ENCODE measurements at regions not wholly inside any gene's neighbourhood (a gene's known extent, or its start where the extent isn't known, plus 50 kb on each side); places are given as distances from the start of the nearest gene placed in this dataset.

DNA sequence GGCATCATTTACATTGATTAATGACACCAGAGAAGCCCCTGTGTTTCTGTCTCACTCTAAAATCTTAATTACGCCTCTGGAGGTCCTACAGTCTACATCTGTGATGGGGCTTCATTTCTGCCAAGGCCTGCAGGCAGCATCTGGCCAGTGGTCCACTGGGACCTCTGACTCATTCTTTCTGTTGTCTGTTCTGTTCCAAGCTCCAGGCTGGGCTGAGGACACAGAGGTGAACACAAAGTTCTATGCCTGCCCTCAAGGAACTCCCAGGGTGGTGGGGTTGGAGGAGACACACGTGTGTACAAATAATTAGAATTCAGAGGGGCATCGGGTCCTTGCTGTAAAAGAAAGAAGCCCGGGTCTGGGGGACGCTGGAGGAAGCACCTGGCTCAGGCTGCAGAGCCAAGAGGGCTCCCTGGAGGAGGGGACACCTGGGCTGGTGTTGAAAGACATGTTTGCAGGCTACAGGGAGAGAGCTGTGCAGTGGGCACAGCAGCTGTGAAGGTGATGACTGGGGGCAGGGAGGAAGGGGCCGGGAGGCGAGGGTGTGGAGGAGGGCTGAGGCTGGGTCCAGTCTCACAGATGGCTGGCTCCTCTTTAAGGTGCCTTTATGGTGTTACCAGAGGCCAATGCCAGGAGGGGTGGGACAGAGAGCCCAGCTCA, 103.3 kb upstream of the PRR23E start:
- no peak for DNase-seq (ENCODE audit: low spot score)

DNA sequence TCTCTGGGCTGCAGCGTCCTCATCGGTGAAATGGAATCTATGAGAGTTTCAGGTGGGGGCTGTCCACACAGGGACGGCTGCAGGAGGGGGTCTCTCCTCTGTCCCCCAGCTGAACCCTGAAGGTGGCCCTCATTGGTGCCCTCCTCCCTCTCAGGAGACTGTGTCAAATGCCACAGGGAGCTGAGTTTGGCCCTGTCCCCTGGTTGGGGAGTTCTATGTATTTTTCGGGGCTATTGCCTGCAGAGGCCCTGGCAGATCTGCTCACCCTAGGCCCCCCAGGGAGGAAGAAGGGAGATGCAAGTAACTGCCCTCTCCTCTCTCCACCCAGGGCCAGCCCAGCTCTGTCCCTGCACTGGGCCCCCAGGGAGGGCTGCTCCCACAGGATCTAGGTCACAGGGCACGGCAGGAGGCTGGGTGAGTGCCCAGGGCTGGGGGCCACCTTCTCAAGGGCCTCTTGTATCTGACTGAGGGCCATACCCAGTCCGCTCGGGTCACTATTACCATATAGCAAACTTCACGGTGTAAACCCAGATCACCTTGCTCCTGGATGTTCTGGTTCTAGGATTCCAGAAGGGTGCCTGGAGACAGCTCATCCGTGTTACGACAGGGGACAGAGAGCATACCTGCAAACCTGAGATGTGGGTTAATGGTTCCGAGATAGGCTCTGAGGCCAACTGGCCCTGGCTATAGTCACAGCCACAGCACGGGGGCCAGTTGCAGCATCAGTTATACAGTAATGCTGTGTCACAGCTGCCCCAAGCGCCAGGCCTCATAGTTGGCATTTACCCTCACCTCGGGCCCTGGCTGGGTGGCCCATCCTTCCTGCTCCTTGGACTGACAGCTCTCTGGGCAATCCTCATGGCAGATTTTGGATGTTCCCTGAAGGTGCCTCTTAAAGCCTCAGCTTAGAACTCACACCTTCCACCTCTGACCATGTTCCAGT, 102.4 kb upstream of the PRR23E start:
- DNase-seq (ENCODE audit: low spot score): no peak

DNA sequence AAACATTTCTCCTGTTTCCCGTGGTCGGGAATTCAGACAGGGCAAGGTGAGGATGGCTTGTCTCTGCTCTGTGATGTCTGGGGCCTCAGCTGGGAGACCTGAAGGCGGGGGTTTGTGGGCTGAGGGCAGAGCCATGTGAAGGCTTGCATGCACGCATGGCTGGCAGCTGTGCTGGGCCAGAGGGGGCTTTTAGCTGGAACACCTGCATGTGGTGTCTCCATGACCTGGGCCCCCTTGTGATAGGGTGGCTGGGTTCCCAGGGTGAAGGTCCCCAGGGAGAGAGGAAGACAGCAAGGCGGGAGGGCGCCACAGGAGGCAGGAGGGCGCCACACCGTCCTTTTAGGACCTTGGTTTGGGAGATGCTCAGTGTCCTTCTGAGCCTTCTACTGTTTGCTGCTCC, 101.6 kb upstream of the PRR23E start:
- DNase-seq (ENCODE audit: low spot score): no peak

- DNase-seq (ENCODE audit: low spot score): no peak
Measured at GRCh38 chr3:127092368-127092767, 100.6 kb upstream of the PRR23E start.

GRCh38 chr3:127092776-127093175, 100.2 kb upstream of the PRR23E start:
- DNase-seq (ENCODE audit: low spot score): no peak

GRCh38 chr3:127093312-127093711, 99.6 kb upstream of the PRR23E start:
- DNase-seq (ENCODE audit: low spot score): no peak

DNA sequence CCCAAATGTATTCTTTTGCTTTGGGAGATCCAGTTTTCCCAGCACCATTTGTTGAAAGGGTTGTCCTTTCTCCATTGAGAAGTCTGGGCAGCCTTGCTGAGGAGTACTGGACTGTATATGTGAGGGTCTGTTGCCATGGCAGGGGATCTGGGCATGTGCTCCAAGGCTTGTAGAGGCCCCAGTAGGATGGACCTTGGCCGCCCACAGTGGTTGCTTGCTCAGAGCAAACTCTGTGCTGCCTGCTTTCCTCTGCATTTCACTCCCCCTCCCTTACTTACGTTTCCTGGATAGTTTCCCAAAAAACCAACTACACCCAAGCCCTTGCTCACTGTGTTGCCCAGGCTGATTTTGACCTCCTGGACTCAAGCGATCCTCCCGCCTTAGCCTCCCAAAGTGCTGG, 97.2 kb upstream of the PRR23E start:
- no peak for DNase-seq (ENCODE audit: low spot score)

GRCh38 chr3:127096256-127097071, 96.5 kb upstream of the PRR23E start:
- DNase-seq (ENCODE audit: low spot score): no peak

- DNase-seq (ENCODE audit: low spot score): no peak
Measured at GRCh38 chr3:127097072-127097405, 95.9 kb upstream of the PRR23E start.

DNA sequence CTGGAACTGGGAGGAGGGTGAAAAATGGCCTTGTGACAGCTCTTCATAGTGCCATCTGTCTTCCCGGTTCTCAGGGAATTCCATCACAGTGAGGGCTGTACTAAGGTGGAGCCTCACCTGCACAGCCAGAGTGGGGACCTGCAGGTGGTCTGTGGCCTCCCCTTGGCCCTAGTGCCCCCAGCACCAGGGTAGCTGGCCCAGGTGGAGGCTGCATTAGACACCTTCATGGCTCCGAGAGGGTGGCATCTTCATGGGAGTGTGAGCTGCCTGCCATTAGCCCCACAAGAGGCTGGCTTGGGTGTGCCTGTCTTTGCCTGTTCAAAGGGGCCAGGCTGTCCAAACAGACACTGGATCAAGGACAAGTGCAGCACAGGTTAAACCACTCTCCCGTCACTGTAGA, 95.5 kb upstream of the PRR23E start:
- no peak for DNase-seq (ENCODE audit: low spot score)

DNA sequence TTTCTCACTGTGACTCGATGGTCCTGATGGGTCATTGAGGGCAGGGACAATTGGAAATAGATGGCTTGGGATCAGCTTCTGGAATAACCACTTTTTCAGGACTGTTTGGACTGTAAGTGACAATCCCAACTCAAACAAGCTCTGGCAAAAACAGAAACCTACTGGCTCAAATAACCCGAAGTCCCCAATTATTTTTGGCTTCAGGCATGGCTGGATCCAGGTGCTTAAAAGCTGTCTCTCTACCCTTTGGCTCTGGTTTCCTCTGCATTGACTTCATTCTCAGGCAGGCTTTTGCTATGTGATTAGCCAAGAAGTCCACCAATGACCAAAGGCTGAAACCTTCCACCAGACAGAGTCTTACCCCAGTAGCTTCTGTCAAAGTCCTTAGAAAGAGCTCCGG, 92.9 kb upstream of the PRR23E start:
- DNase-seq (ENCODE audit: low spot score): no peak

- no peak for DNase-seq (ENCODE audit: low spot score)
Measured at GRCh38 chr3:127100459-127101410, 92.2 kb upstream of the PRR23E start.

DNA sequence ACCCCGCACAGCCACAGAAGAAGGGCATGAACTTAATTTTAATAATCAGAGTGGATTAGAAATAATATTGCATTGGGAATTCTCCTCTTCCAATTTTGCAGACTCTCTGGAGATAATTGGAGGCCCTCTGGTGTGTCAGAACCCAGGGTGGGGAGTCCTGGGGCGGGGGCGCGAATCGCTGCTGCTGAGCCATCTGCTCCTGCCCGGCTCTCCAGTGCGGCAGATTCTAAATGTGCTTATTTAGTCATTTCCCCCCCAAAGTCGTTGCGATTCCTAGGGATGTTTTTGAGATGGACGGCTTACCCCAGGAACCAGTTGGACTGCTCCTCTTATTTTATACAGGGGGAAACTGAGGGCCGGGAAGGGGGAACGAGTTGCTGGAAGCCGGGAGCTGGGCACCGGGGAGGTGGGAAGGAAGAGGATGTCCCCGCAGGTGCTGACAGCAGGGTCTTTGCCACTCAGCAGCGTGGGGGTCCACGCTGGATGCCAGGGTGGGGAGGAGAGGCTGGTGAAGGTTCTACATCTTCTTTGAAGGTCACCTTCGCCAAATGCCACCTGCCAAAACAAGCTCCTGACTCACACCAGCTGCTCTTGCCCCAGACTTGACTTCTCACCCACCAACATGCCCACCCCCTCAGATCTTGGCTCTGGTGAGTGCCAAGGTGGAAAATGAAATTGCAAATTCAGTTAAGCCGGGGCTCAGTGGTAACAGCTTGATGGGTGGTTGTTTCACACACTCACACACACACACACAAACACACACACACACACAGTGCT, 91.3 kb upstream of the PRR23E start:
- DNase-seq (ENCODE audit: low spot score): no peak

DNA sequence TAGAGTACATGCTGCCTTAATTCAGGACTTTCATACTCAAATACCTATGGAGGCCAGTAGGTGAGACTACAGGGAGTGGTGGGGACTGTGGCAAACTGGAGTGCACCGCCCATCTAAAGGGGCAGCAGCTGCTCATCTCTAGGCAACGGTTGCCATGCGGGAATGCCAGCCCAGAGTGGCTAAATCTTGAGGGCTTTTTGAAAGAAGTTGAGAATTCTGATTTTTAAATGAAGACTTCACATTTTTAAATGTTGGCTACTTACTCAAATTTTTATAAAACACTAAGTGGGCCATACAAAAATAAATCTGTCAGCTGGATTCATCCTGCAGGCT, 90.8 kb upstream of the PRR23E start:
- DNase-seq (ENCODE audit: low spot score): no peak

DNA sequence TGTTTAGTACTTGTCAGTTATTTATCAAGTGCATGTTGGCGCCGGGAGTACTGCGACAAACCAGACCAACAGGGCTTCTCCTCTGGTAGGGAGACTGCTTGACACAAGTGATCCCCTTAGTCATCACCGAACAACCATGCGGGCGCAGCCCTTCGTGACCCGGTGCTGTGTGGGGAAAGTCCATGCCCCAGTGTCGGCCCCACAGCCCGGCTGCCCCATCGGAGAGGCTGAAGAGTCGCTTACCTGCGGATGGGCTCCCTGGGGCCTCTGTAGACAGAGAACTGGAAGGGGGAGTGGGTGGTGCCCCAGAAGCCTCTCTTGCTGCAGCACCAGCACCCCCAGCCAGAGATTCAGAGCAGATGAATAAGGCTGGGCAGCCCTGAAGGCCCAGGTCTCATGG, 90.3 kb upstream of the PRR23E start:
- no peak for DNase-seq (ENCODE audit: low spot score)

- DNase-seq (ENCODE audit: low spot score): no peak
Measured at GRCh38 chr3:127103080-127103479, 89.9 kb upstream of the PRR23E start.

GRCh38 chr3:127104586-127104985, 88.3 kb upstream of the PRR23E start:
- no peak for DNase-seq (ENCODE audit: low spot score)

DNA sequence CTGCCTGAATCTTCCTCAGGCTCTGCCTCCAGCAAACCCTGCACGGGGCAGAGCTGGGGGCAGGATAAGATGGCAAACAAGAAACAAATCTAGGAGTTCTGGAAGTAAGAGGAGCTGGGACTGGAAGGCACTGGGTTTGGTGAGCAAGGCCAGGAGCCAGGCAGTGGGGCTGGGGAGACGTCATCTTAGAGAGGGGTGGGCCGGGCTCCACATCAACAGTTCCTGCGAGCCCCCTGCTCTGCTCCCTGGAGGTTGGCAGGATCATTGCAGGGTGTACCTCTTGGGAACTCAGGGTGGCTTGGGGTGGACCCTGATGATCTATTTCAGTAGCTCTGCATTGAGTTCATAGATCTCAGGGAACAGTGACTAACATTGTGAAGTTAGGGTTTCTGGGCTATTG, 87.3 kb upstream of the PRR23E start:
- DNase-seq (ENCODE audit: low spot score): no peak

DNA sequence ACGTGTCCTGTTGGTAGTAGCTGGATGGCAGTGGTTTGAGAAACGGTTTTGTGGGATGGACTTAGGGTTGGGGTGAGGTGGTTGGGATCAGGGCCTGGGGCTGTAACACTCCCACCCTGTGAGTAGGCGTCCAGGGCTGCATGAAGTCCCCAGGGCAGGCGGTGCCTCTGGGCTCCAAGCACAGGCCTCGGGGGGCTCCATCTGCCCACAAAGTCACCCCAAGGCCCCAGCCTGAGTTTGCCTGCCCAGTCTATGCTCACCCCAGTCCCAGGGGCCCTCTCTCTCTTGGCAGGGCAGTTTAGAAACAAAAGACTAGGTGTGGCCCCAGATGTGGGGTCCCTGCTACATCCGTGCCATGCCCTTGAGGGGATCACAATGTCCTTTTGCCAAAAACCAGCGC, 86.9 kb upstream of the PRR23E start:
- no peak for DNase-seq (ENCODE audit: low spot score)

GRCh38 chr3:127106456-127106855, 86.5 kb upstream of the PRR23E start:
- no peak for DNase-seq (ENCODE audit: low spot score)

- DNase-seq (ENCODE audit: low spot score): no peak
Measured at GRCh38 chr3:127107002-127107401, 85.9 kb upstream of the PRR23E start.
